Stimulated activated CD4-positive, alpha-beta T cell treated with anti-CD3 and anti-CD28 coated beads, TNF-alpha, amount 100 ng/mL, for 48 hours (primary cell): ENCODE measurements at regions not wholly inside any gene's neighbourhood (a gene's known extent, or its start where the extent isn't known, plus 50 kb on each side); places are given as distances from the start of the nearest gene placed in this dataset.
"Not testable (repeated sequence)": the region's sequence is repeated elsewhere in the genome, so short reads cannot be mapped to it uniquely, and the experiment has no call there.

ENCODE experiments used
- DNase-seq, 3 donors: peaks; one replicate each; pipeline ENCODE4 v3.0.0-alpha.2; 2020; ENCODE audit warnings: low read depth in 3 of 3

GRCh38 chr15:96807361-96807760 is 476.9 kb downstream of the NR2F2 start:
- no peak for DNase-seq

GRCh38 chr15:96817900-96818299 is 487.4 kb downstream of the NR2F2 start:
- DNase-seq, result no peak

- no peak for DNase-seq
These were observed 488.4 kb downstream of the NR2F2 start for GRCh38 chr15:96818861-96819260.

GRCh38 chr15:96827981-96828380 is 497.5 kb downstream of the NR2F2 start:
- DNase-seq, result no peak

- DNase-seq, result no peak
These were observed 506.9 kb downstream of the NR2F2 start for GRCh38 chr15:96837241-96837970.

- no peak for DNase-seq
These were observed 507.6 kb downstream of the NR2F2 start for GRCh38 chr15:96838081-96838480.

GRCh38 chr15:96849271-96849900 is 518.9 kb downstream of the NR2F2 start:
- DNase-seq, result no peak

- no peak for DNase-seq
These were observed 521.1 kb downstream of the NR2F2 start for GRCh38 chr15:96851613-96852012.

- DNase-seq, result no peak
These were observed 528.2 kb downstream of the NR2F2 start for GRCh38 chr15:96858694-96859093.

- DNase-seq, result no peak
These were observed 530.2 kb downstream of the NR2F2 start for GRCh38 chr15:96860741-96861140.

- no peak for DNase-seq
These were observed 537.5 kb downstream of the NR2F2 start for GRCh38 chr15:96867992-96868391.

- DNase-seq, result no peak
These were observed 538.6 kb downstream of the NR2F2 start for GRCh38 chr15:96869122-96869521.

GRCh38 chr15:96869790-96870189 is 539.3 kb downstream of the NR2F2 start:
- no peak for DNase-seq

GRCh38 chr15:96870580-96870979 is 540.1 kb downstream of the NR2F2 start:
- DNase-seq, result no peak

GRCh38 chr15:96877442-96877841 is 546.9 kb downstream of the NR2F2 start:
- DNase-seq, result not testable (repeated sequence)

GRCh38 chr15:96878129-96878528 is 547.6 kb downstream of the NR2F2 start:
- no peak for DNase-seq

GRCh38 chr15:96882121-96882772 is 551.7 kb downstream of the NR2F2 start:
- no peak for DNase-seq

GRCh38 chr15:96887730-96888129 is 557.2 kb downstream of the NR2F2 start:
- no peak for DNase-seq

- DNase-seq, result no peak
These were observed 558.3 kb downstream of the NR2F2 start for GRCh38 chr15:96888764-96889163.

- DNase-seq, result no peak
These were observed 559.4 kb downstream of the NR2F2 start for GRCh38 chr15:96889734-96890480.

- DNase-seq, result no peak
These were observed 560.5 kb downstream of the NR2F2 start for GRCh38 chr15:96891046-96891445.

- DNase-seq, result no peak
These were observed 562.8 kb downstream of the NR2F2 start for GRCh38 chr15:96893159-96893906.
